ENCODE measurements at regions not wholly inside any gene's neighbourhood (a gene's known extent, or its start where the extent isn't known, plus 50 kb on each side); places are given as distances from the start of the nearest gene placed in this dataset.

GRCh38 chr10:44476409-44477045, 91.6 kb upstream of the CXCL12 start:
- no peak for DNase-seq (ENCODE audit: low read depth in 3 of 3, low spot score in 1 of 3)

- no peak for DNase-seq (ENCODE audit: low read depth in 3 of 3, low spot score in 1 of 3)
Measured at GRCh38 chr10:44477046-44477425, 92.1 kb upstream of the CXCL12 start.

GRCh38 chr10:44478040-44478439, 93.1 kb upstream of the CXCL12 start:
- DNase-seq (ENCODE audit: low read depth in 3 of 3, low spot score in 1 of 3), result no peak

- DNase-seq (ENCODE audit: low read depth in 3 of 3, low spot score in 1 of 3), result no peak
Measured at GRCh38 chr10:44478876-44479705, 94.2 kb upstream of the CXCL12 start.

- DNase-seq (ENCODE audit: low read depth in 3 of 3, low spot score in 1 of 3), result no peak
Measured at GRCh38 chr10:44492678-44493077, 107.8 kb upstream of the CXCL12 start.

- no peak for DNase-seq (ENCODE audit: low read depth in 3 of 3, low spot score in 1 of 3)
Measured at GRCh38 chr10:44498222-44498621, 113.3 kb upstream of the CXCL12 start.

- no peak for DNase-seq (ENCODE audit: low read depth in 3 of 3, low spot score in 1 of 3)
Measured at GRCh38 chr10:44500451-44500850, 115.6 kb upstream of the CXCL12 start.

GRCh38 chr10:44506386-44506785, 121.5 kb upstream of the CXCL12 start:
- DNase-seq (ENCODE audit: low read depth in 3 of 3, low spot score in 1 of 3), result no peak

- DNase-seq (ENCODE audit: low read depth in 3 of 3, low spot score in 1 of 3), result no peak
Measured at GRCh38 chr10:44510379-44511115, 125.7 kb upstream of the CXCL12 start.

- DNase-seq (ENCODE audit: low read depth in 3 of 3, low spot score in 1 of 3), result no peak
Measured at GRCh38 chr10:44511166-44511565, 126.3 kb upstream of the CXCL12 start.

GRCh38 chr10:44511601-44512000, 126.7 kb upstream of the CXCL12 start:
- DNase-seq (ENCODE audit: low read depth in 3 of 3, low spot score in 1 of 3), result no peak

GRCh38 chr10:44512431-44513022, 127.6 kb upstream of the CXCL12 start:
- DNase-seq (ENCODE audit: low read depth in 3 of 3, low spot score in 1 of 3), result no peak

- DNase-seq (ENCODE audit: low read depth in 3 of 3, low spot score in 1 of 3), result no peak
Measured at GRCh38 chr10:44513591-44513990, 128.7 kb upstream of the CXCL12 start.

- no peak for DNase-seq (ENCODE audit: low read depth in 3 of 3, low spot score in 1 of 3)
Measured at GRCh38 chr10:44516891-44517290, 132.0 kb upstream of the CXCL12 start.

- DNase-seq (ENCODE audit: low read depth in 3 of 3, low spot score in 1 of 3), result no peak
Measured at GRCh38 chr10:44517635-44518034, 132.7 kb upstream of the CXCL12 start.

- DNase-seq (ENCODE audit: low read depth in 3 of 3, low spot score in 1 of 3), result no peak
Measured at GRCh38 chr10:44519361-44519760, 134.5 kb upstream of the CXCL12 start.

GRCh38 chr10:44520651-44521050, 135.8 kb upstream of the CXCL12 start:
- DNase-seq (ENCODE audit: low read depth in 3 of 3, low spot score in 1 of 3), result no peak

- no peak for DNase-seq (ENCODE audit: low read depth in 3 of 3, low spot score in 1 of 3)
Measured at GRCh38 chr10:44539178-44539577, 154.3 kb upstream of the CXCL12 start.

GRCh38 chr10:44552726-44553125, 167.8 kb upstream of the CXCL12 start:
- DNase-seq (ENCODE audit: low read depth in 3 of 3, low spot score in 1 of 3), result no peak

GRCh38 chr10:44557596-44558191, 172.8 kb upstream of the CXCL12 start:
- no peak for DNase-seq (ENCODE audit: low read depth in 3 of 3, low spot score in 1 of 3)

GRCh38 chr10:44558521-44558920, 173.6 kb upstream of the CXCL12 start:
- no peak for DNase-seq (ENCODE audit: low read depth in 3 of 3, low spot score in 1 of 3)
